ENCODE measurements at regions not wholly inside any gene's neighbourhood (a gene's known extent, or its start where the extent isn't known, plus 50 kb on each side); places are given as distances from the start of the nearest gene placed in this dataset.

GRCh38 chr10:131848741-131849590 lies 51.8 kb upstream of the PPP2R2D start:
- Histone ChIP-seq H3K27ac (no peak overlapping the region), H3K9me3 (no peaks in the 10 kb centered on the region), H3K4me1 (ENCODE audit: control insufficient read depth in 1 of 2, low read depth in 2 of 2) (no peaks in the 10 kb centered on the region), H3K36me3 (no peaks in the 10 kb centered on the region), H3K4me3 (no peak overlapping the region), H3K27me3 (replicated peaks; ENCODE audit: insufficient read depth) (no peaks in the 10 kb centered on the region)
- DNase-seq (ENCODE audit: low spot score) (no peak), ATAC-seq (ENCODE audit: insufficient number of reproducible peaks, low FRiP score, low read depth) (no peak)
- no peak for TF ChIP-seq CTCF (IDR thresholded peaks at IDR 0.05)

- TF ChIP-seq CTCF (IDR thresholded peaks at IDR 0.05), result no peak
- ATAC-seq (ENCODE audit: insufficient number of reproducible peaks, low FRiP score, low read depth) (no peak), DNase-seq (ENCODE audit: low spot score) (no peak)
- no peaks in the 10 kb centered on the region for H3K27me3 ChIP-seq (replicated peaks; ENCODE audit: insufficient read depth)
- H3K4me3 ChIP-seq, result no peak overlapping the region
- no peaks in the 10 kb centered on the region for H3K36me3 ChIP-seq
- no peak overlapping the region for H3K27ac ChIP-seq
- H3K4me1 ChIP-seq (ENCODE audit: control insufficient read depth in 1 of 2, low read depth in 2 of 2), result no peaks in the 10 kb centered on the region
- H3K9me3 ChIP-seq, result no peaks in the 10 kb centered on the region
Measured at GRCh38 chr10:131849591-131850382, 51.0 kb upstream of the PPP2R2D start.

- no peaks in the 10 kb centered on the region for H3K4me1 ChIP-seq (ENCODE audit: control insufficient read depth in 1 of 2, low read depth in 2 of 2)
- DNase-seq (ENCODE audit: low spot score), result no peak
Measured at GRCh38 chr10:131850383-131850870, 50.4 kb upstream of the PPP2R2D start.

More at GRCh38 chr10:131850383-131850870, 50.4 kb upstream of the PPP2R2D start:
- no peaks in the 10 kb centered on the region for H3K27me3 ChIP-seq (replicated peaks; ENCODE audit: insufficient read depth)
- no peak overlapping the region for H3K4me3 ChIP-seq
- no peaks in the 10 kb centered on the region for H3K9me3 ChIP-seq
- no peaks in the 10 kb centered on the region for H3K36me3 ChIP-seq
- TF ChIP-seq CTCF (IDR thresholded peaks at IDR 0.05), result no peak
- H3K27ac ChIP-seq, result no peak overlapping the region
- ATAC-seq (ENCODE audit: insufficient number of reproducible peaks, low FRiP score, low read depth), result no peak

Data from thoracic aorta (tissue), 2 donors.